ENCODE measurements at regions not wholly inside any gene's neighbourhood (a gene's known extent, or its start where the extent isn't known, plus 50 kb on each side); places are given as distances from the start of the nearest gene placed in this dataset.

DNA sequence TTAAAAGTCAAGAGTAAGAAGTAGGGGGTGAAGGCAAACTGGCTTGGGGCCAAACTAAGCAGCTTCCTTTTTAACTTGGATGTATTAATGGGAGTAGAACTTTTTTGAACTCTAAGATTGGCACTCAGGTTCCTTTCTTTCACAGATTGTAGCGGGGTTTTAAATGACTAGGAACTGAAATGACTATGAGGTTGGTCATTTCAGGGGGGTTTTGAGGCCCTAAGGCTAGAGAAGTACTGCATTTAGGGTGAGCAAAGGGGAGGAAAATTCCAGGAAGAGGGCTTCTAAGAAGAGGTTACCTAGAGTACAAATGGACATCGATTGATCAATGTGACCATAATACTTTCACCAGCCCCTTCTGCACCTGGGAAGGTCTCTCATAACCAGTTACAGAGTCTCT is 381.8 kb downstream of the MLLT3 start:
- TF ChIP-seq POLR2A (IDR thresholded peaks at IDR 0.05; ENCODE audit: low read length) (no peak), GATA1 (IDR thresholded peaks at IDR 0.05; ENCODE audit: low read depth, low read length) (no peak)

Data from erythroblast (primary cell).